ENCODE measurements at regions not wholly inside any gene's neighbourhood (a gene's known extent, or its start where the extent isn't known, plus 50 kb on each side); places are given as distances from the start of the nearest gene placed in this dataset.
"Not testable (repeated sequence)": the region's sequence is repeated elsewhere in the genome, so short reads cannot be mapped to it uniquely, and the experiment has no call there.

- no peak overlapping the region for H3K27ac ChIP-seq
- intact Hi-C loops (cut with DNase I) = no loop called here
These were observed 84.7 kb upstream of the ALCAM start for GRCh38 chr3:105281989-105282388.

DNA sequence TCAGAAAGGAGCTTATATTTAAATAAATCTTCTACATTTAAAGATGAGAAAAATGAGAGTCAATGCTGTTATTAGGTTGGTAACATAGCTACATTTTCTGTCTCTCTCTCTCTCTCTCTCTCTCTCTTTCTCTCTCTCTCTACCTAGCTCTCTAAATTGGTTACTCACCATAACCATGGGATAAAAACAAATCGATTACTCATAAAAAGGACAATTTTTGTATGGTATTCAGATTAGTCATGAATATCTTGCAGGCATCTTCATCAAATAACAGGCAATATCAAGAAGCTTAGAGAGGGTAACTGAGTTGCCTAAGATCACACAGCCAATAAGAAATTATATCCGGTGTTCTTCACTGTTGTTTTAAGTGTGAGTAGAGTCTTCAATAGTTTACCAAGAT, 81.8 kb upstream of the ALCAM start:
- ATAC-seq (no peak), DNase-seq (no peak)
- Histone ChIP-seq H3K36me3 (no peaks in the 10 kb centered on the region), H3K4me1 (no peaks in the 10 kb centered on the region), H3K27me3 (no peaks in the 10 kb centered on the region), H3K9me3 (no peaks in the 10 kb centered on the region), H3K4me3 (no peak overlapping the region), H3K27ac (no peak overlapping the region)
- intact Hi-C loops (cut with DNase I) = no loop called here
- TF ChIP-seq CTCF (IDR thresholded peaks at IDR 0.05) = no peak

More at GRCh38 chr3:105281989-105282388, 84.7 kb upstream of the ALCAM start:
- DNase-seq (no peak), ATAC-seq (no peak)
- Histone ChIP-seq H3K4me1 (no peaks in the 10 kb centered on the region), H3K36me3 (no peaks in the 10 kb centered on the region), H3K9me3 (no peaks in the 10 kb centered on the region), H3K4me3 (no peak overlapping the region), H3K27me3 (no peaks in the 10 kb centered on the region)
- TF ChIP-seq CTCF (IDR thresholded peaks at IDR 0.05) = no peak

DNA sequence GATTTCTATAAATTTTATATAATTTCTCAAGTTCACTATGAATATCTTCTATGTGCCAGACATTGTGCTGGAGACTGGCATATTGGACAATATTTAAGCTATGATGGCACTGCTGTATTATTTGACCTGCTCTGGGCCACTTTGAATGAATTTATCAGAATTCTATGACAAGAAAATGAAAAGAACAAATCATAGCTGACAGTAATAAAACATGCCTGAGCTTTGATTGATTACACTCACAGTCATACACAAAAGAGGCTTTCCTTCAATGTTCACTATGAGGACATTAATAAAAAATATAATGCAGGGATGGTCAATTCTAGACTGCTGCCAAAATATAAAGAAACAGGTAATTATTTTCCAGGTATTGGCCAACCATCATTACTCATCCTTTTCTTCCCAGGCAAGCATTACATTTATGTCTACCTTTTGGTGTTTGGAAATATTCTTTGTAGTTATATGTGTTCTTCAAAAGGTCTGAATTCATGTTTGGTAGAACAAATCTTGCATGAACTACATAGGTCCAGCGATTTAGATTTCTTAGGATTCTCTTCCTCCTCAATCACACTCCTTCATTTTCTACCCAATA, 81.0 kb upstream of the ALCAM start:
- intact Hi-C loops (cut with DNase I) = no loop called here
- H3K4me3 ChIP-seq = no peak overlapping the region
- no peak overlapping the region for H3K27ac ChIP-seq
- no peaks in the 10 kb centered on the region for H3K27me3 ChIP-seq
- no peak for TF ChIP-seq CTCF (IDR thresholded peaks at IDR 0.05)
- no peak for DNase-seq
- no peaks in the 10 kb centered on the region for H3K9me3 ChIP-seq
- H3K36me3 ChIP-seq = no peaks in the 10 kb centered on the region
- no peaks in the 10 kb centered on the region for H3K4me1 ChIP-seq
- ATAC-seq = no peak

DNA sequence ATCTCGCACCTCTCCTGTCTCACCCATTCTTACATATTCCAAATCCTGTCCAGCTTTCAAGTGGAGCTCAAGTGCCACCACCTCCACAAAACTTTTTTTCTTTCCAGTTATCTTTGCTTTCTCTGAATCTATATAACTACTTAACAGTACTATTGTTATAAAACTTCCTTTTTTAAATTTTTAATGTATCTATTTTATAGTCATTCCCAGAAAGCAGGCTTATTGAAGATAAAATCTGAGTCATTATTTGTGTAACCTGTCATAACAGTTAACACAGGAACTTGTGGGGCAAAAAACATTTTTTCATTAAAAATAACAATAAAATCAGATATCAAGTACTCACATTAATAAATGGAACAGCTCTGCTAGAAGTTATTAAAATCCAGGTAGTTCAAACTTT, 73.3 kb upstream of the ALCAM start:
- Histone ChIP-seq H3K4me1 (no peaks in the 10 kb centered on the region), H3K4me3 (no peak overlapping the region), H3K36me3 (no peaks in the 10 kb centered on the region), H3K9me3 (no peaks in the 10 kb centered on the region), H3K27ac (no peak overlapping the region), H3K27me3 (no peaks in the 10 kb centered on the region)
- TF ChIP-seq CTCF (IDR thresholded peaks at IDR 0.05) = no peak
- ATAC-seq (no peak), DNase-seq (no peak)
- intact Hi-C loops (cut with DNase I) = no loop called here

GRCh38 chr3:105296182-105296822, 70.4 kb upstream of the ALCAM start:
- H3K4me3 ChIP-seq; H3K9me3 ChIP-seq; H3K36me3 ChIP-seq; H3K4me1 ChIP-seq; H3K27ac ChIP-seq; H3K27me3 ChIP-seq; ATAC-seq; DNase-seq; intact Hi-C loops (cut with DNase I): not testable (repeated sequence)

GRCh38 chr3:105304487-105304886, 62.2 kb upstream of the ALCAM start:
- ATAC-seq = no peak
- H3K9me3 ChIP-seq = no peaks in the 10 kb centered on the region
- no peak overlapping the region for H3K4me3 ChIP-seq
- intact Hi-C loops (cut with DNase I) = no loop called here
- no peaks in the 10 kb centered on the region for H3K27me3 ChIP-seq
- H3K36me3 ChIP-seq = no peaks in the 10 kb centered on the region
- TF ChIP-seq CTCF (IDR thresholded peaks at IDR 0.05) = no peak
- no peaks in the 10 kb centered on the region for H3K4me1 ChIP-seq
- no peak overlapping the region for H3K27ac ChIP-seq
- DNase-seq = no peak

All from upper lobe of right lung (tissue), 1 donor.